Mesodermal cell (in vitro differentiated cells): ENCODE measurements at regions not wholly inside any gene's neighbourhood (a gene's known extent, or its start where the extent isn't known, plus 50 kb on each side); places are given as distances from the start of the nearest gene placed in this dataset.

Source experiments
- H3K27ac ChIP-seq: 2 replicates; pipeline ENCODE4 v1.7.0; 2013; ENCODE audit warnings: mild to moderate bottlenecking, low read depth, low read length, moderate library complexity; ENCODE audit not compliant: severe bottlenecking
- H3K36me3 ChIP-seq: 2 replicates; pipeline ENCODE4 v1.7.1; 2013; ENCODE audit warnings: mild to moderate bottlenecking, low read length, moderate library complexity; ENCODE audit not compliant: control insufficient read depth, insufficient read depth
- H3K4me1 ChIP-seq: one replicate; pipeline ENCODE4 v1.7.1; 2013; ENCODE audit warnings: mild to moderate bottlenecking, low read length; ENCODE audit not compliant: insufficient read depth, control insufficient read depth, poor library complexity, severe bottlenecking
- H3K4me3 ChIP-seq: 2 replicates; pipeline ENCODE4 v1.7.0; 2013; ENCODE audit warnings: low read length, control low read depth, mild to moderate bottlenecking; ENCODE audit not compliant: insufficient read depth, poor library complexity, severe bottlenecking; ENCODE audit errors: extremely low read depth
- H3K9me3 ChIP-seq: 2 replicates; pipeline ENCODE4 v1.7.1; 2013; ENCODE audit warnings: mild to moderate bottlenecking, low read length, moderate library complexity; ENCODE audit not compliant: control insufficient read depth
- WGBS, 2 experiments: methylation state at CpG; one replicate each; pipeline ENCODE4 v1.1.5; 2013; ENCODE audit warnings: missing lambda C conversion rate in 2 of 2; ENCODE audit not compliant: insufficient coverage in 2 of 2; 5-methylcytosine and 5-hydroxymethylcytosine counted together

DNA sequence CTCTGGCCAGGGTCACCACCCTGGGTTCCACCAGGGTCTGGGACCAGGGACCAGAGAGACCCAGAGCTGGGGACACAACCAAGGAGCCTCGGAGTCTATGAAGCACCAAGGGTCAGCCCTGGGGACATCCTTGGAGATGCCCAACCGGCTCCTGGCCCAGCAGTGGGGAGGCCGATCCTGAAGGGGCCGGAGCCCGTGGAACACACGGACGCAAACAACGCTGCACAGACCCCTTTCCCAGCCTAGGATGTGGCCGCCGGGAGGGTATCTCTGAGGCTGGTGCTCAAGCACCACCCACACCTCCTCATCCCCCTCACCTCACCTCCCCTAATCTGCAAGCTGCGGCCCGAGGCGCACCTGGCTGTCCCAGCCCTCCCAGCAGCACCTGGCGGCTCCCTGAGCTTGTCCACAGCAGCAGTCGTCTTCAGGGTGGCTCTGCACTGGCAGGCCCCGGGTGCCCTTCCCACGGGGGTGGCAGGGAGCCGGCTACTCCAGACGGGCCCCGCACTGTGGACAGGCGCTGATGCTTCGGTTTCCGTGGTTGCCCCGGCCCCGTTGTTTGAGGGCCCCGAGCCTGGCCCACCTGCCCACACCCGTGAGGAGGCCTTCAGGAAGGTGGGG, 146.8 kb upstream of the C14orf180 start:
- H3K4me1 ChIP-seq = peaks cover 8% of the 10 kb centered on the region
- H3K36me3 ChIP-seq = no peaks in the 10 kb centered on the region
- no peak overlapping the region for H3K27ac ChIP-seq
- no peak overlapping the region for H3K4me3 ChIP-seq
- no peaks in the 10 kb centered on the region for H3K9me3 ChIP-seq
- WGBS, 2 experiments = 90 to 93% methylated on average over 27 of the region's 27 CpGs

DNA sequence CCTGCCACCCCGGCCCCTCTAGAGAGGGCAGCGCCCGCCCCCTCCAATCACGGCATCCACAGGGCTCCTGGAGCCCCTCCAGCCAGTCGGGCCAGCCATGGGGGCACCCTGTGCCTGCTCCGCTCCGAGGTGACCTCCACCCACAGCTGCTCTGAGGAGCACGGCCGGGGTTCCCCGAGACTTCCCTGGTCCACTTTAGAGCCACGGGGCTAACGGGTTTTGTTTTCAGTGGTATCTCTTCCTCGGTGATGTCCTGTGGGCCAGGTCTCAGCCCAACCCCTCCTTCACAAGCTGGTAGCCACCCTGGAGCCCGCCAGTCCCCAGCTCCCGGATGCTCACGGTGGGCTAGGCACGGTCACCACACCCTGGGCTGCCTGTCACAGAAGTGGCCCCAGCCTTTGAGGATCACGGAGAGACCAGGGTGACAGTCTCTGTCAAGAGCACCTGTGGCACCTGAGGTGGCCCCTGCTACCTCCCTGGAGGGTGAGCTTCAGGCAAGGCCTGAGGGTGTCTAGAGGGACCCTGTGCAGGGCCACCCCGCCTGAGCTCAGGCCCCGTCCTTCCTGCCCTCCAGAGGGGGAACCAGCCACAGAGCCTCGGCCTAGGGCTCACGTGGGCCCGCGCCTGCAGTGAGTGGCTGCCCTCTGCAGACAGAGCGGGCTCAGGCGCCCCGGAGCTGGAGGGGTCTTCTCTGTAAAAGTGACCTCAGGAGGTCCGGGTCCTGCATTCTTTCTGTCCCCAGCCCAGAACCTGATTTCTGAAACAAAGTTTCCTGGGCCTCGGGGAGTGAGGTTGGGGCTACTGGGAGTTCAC, 146.0 kb upstream of the C14orf180 start:
- WGBS, 2 experiments = 87 to 93% methylated on average over 27 to 29 of the region's 29 CpGs
- H3K4me1 ChIP-seq = peaks cover 8% of the 10 kb centered on the region
- no peaks in the 10 kb centered on the region for H3K9me3 ChIP-seq
- H3K4me3 ChIP-seq = no peak overlapping the region
- H3K36me3 ChIP-seq = no peaks in the 10 kb centered on the region
- H3K27ac ChIP-seq = no peak overlapping the region

DNA sequence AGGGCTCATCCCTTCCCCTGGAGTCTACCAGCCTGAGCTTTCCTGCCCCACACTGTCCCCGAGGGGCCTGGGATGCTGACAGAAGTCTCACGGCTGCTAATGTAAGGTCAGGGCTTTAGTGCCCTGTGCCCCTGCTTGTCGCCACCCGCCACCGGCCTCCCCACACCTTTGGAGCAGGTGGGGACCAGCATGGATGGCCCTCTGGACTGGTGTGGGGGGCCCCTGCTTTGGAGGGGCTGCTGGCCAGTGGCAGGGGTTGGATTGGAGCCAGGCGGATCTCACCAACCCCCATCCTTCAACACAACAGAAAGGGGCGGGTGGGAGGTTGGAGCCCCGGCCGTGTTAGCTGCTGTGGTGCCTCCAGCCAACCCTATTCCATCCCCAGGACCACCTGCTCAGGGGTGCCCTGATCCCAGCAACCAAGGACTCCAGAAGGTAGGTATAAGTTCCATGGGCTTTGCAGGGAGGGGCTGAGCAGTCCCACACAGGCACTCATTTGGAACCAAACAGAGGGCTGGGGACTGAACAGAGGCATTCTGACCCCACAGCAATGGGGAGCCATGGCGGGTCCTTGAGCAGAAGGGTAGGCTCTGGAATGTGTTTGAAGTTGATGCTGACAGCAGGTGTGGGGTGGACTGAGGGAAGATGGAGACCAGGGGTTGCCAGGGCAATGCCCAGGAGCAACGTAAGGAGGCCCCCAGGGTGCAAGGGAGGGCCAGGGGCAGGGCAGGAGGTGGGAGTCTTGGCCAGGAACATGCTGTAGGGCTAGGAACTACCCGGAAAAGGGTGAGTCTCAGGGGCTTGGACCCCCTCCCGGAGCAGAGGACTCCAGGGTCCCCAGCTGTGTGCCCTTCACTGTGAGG, 145.1 kb upstream of the C14orf180 start:
- Histone ChIP-seq H3K36me3 (no peaks in the 10 kb centered on the region), H3K4me3 (no peak overlapping the region), H3K27ac (no peak overlapping the region), H3K9me3 (no peaks in the 10 kb centered on the region), H3K4me1 (peaks cover 8% of the 10 kb centered on the region)
- 84 to 85% methylated on average over 9 to 10 of the region's 13 CpGs for WGBS, 2 experiments

DNA sequence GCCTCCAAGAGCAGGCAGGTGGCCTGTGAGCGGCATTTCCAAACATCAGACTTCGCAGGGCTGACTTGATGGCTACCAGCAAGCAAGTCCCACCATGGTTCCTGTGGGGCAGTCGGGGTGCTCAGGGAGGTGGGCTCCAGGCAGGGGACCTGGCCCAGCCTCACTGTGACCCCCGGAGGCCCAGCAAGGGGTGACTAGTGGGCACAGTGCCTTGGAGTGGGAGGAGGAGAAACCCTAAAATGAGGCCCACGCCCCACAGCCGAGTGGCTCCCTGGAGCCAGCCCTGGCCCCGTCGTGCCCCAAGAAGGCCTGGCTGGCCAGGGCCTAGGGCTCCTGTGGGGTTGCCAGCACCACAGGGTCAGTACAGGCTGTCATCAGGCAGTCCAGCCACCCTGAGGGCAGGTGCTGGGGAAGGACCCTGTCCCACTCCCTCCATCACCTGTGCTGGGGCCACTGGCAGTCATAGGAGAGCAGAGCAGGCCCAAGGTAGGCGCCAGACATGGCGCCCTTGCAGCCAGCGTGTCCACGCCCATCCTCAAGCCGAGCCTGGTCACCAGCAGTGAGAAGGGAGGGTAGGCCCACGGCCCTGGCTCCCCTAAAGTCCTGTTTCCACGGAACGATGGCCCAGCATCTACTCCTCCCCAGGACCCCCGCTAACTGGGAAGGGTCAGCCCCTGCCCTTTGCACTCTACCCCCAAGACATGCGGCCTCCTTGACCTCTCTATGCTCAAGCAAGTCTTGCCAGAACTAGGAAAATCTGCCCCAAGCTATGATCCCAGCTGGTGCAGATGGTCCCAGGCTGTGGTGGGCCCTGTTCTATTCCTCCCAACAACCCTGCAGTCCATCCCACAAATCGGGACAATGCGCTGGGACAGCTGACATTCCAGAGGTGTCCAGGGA, 144.2 kb upstream of the C14orf180 start:
- Histone ChIP-seq H3K9me3 (no peaks in the 10 kb centered on the region), H3K4me3 (no peak overlapping the region), H3K4me1 (peaks cover 8% of the 10 kb centered on the region), H3K36me3 (no peaks in the 10 kb centered on the region), H3K27ac (no peak overlapping the region)
- 95 to 97% methylated on average over 13 to 17 of the region's 20 CpGs for WGBS, 2 experiments

DNA sequence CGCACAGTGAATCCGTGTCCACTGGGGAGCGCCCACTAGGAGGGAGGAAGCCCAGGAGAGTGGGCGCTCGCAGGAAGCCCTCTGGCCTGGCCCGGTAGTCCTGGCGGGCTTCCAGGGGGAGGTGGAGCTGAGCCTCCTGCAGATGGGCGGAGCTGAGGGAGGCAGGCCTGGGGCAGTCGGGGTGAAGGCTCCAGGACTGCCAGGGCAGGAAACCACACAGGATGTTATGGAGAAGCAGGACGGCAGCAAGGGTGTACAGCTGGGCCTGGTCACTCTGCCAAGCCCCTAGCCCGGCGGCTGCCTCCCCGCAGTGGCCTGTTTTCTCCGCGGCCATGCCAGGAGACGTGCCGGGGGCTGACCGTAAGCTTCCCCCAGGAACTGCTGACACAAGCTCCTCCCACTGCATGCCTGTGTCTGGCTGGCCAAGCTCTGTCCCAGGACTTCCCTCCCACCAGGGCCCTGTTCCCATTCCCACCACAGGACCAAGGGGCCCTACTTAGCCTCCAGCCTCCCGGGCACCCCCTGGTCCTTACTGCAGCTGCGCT, 143.4 kb upstream of the C14orf180 start:
- Histone ChIP-seq H3K27ac (no peak overlapping the region), H3K4me3 (no peak overlapping the region), H3K36me3 (no peaks in the 10 kb centered on the region), H3K4me1 (peaks cover 8% of the 10 kb centered on the region), H3K9me3 (no peaks in the 10 kb centered on the region)
- 57 to 63% methylated on average over 17 to 20 of the region's 20 CpGs for WGBS, 2 experiments

DNA sequence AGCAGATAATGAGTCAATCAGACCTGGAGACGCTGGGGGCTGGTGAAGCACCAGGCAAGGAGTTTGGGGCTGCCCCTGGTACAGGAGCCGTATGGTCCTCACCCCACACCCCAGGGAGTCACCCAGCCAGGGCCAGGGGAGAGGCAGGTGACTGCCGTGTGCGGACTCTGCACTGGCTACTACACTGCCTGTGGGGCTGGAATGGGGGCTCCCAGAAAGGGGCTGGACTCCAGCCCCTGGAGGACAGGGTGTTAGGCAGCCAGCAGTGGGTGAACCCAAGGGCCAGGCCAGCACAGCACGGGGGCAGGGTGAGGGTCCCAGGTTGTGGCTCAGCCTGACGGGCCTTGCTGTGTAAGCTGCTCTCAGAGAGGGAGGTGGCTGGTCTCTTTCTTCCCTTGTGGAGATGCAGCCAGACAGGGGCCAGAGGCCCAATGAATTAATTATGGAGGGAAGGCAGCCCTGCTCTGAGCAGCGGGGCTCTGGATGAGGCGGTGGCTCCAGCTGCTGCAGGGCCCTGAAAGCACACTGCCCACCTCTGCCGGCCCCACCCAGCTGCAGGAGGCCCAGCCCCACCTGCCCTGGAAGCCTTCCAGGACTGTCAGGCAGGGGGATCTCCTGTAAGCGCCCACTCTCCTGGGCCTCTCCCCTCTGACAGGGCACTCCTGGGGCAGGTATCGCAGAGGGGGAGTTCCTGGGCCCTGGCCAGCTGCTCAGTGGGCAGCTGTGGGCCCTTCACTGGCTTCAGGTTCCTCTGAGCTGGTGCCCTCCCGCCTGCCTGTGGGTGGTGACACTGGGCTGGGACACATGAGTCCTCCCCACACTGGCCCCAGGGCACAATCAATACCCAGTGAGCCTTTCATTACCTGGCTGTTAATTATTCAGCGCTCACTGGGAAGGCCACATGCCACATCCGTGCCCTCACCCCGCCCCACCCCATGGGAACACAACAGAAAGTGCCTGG, 142.5 kb upstream of the C14orf180 start:
- Histone ChIP-seq H3K27ac (no peak overlapping the region), H3K36me3 (no peaks in the 10 kb centered on the region), H3K9me3 (no peaks in the 10 kb centered on the region), H3K4me1 (peaks cover 8% of the 10 kb centered on the region), H3K4me3 (no peak overlapping the region)
- WGBS, 2 experiments = 84 to 86% methylated on average over 10 to 12 of the region's 15 CpGs

DNA sequence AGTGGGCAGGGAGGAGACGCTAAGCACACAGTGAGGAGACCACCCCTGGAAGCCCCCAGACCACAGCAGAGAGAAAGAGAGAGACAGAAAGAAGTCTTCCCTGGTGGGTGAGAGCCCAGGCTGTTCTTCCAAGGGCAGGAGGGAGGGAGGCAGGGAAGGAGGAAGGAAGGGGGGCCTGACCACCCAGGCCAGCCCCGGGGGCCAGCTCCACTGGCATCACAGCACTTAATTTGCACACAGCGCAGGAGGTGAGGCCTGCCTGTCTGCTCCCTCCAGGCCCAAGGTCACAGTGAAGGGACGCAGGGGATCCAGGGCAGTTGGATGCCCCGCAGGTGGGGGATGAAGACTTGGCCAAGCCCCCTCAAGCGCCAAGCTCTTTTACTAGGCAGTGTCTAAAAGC, 141.9 kb upstream of the C14orf180 start:
- Histone ChIP-seq H3K4me3 (no peak overlapping the region), H3K27ac (no peak overlapping the region), H3K4me1 (peaks cover 8% of the 10 kb centered on the region), H3K36me3 (no peaks in the 10 kb centered on the region), H3K9me3 (no peaks in the 10 kb centered on the region)
- 80 to 81% methylated on average over 3 to 4 of the region's 6 CpGs for WGBS, 2 experiments

DNA sequence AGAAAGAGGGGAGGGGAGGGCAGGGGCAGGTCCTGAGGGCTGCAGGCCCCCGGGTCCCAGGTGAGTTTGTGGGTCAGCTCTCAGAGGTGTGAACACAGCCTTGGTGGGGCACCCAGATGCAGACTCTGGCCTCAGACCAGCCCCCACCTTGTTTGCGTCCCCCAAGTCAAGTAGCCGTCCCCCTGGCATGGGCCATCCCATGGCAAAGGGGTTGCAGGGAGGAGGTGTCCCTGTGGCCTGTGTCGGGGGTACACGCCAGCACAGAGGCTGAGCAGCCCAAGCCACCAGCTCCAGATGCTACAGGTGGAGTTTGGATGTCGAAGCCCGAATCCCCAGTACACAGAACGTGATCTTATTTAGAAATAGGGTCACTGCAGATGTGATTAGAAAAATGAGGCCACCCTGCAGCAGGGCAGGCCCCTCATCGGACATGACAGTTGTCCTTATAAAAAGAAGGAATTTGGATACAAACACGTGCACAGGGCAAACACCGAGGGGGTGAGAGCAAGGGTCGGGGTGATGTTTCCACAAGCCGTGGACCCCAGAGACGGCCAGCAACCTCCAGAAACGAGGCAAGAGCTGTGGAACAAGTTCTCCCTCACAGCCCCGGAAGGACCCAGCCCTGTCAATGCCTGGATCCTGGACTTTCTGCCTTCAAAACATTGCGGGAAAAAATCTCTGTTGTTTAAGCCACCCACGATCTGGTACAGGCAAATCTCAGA, 141.2 kb upstream of the C14orf180 start:
- Histone ChIP-seq H3K4me3 (no peak overlapping the region), H3K4me1 (peaks cover 8% of the 10 kb centered on the region), H3K36me3 (no peaks in the 10 kb centered on the region), H3K9me3 (no peaks in the 10 kb centered on the region), H3K27ac (no peak overlapping the region)
- WGBS, 2 experiments = 87 to 90% methylated on average over 17 of the region's 18 CpGs

DNA sequence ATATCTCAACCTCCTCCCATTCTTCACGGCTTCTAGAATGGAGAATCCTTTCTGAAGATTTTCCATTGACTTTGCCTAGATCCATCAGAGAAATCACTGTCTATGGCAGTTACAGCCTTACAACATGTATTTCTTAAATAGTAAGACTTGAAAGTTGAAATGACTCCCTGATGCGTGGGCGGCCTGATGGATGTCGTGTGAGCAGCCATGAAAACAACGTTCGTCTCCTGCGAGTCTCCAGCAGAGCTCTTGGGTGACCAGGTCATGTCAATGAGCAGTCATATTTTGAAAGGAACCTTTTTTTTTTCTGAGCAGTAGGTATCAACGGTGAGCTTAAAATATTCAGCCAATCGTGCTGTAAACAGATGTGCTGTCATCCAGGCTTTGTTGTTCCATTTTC, 139.9 kb upstream of the C14orf180 start:
- peaks cover 8% of the 10 kb centered on the region for H3K4me1 ChIP-seq
- H3K36me3 ChIP-seq = no peaks in the 10 kb centered on the region
- H3K27ac ChIP-seq = no peak overlapping the region
- WGBS, 2 experiments = 92 to 94% methylated on average over 8 to 9 of the region's 9 CpGs
- H3K9me3 ChIP-seq = no peaks in the 10 kb centered on the region
- H3K4me3 ChIP-seq = no peak overlapping the region
